ENCODE measurements at regions not wholly inside any gene's neighbourhood (a gene's known extent, or its start where the extent isn't known, plus 50 kb on each side); places are given as distances from the start of the nearest gene placed in this dataset.

DNA sequence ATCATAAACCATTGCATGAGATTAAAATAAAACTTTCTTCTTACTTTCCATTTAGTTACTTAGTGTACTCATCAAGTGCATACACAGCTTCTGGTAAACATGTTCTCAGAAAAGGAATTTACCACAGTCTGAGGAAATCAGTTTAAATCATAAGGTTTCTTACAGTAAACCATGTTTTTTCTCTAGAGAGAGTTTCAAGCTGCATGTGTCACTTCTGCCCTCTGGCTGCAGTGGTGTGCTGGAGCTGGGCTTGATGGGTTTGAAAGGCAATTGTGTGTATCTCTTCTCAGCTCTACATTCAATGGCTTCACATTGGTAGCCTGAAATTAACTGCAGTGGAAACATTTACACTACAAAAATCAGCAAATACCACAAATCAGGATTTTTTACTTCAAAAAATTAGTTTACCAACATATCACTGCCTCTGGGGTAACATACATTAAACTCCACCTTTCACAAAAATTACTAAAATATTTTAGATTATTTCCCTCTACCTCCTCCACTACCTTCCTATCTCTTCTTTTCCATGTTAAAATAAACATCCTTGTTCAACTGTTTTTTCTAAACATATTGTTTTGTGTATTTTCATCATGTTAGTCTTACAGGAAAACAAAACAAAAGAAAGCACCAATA lies 414.3 kb downstream of the ANXA1 start:
- TF ChIP-seq, protein P1, sequence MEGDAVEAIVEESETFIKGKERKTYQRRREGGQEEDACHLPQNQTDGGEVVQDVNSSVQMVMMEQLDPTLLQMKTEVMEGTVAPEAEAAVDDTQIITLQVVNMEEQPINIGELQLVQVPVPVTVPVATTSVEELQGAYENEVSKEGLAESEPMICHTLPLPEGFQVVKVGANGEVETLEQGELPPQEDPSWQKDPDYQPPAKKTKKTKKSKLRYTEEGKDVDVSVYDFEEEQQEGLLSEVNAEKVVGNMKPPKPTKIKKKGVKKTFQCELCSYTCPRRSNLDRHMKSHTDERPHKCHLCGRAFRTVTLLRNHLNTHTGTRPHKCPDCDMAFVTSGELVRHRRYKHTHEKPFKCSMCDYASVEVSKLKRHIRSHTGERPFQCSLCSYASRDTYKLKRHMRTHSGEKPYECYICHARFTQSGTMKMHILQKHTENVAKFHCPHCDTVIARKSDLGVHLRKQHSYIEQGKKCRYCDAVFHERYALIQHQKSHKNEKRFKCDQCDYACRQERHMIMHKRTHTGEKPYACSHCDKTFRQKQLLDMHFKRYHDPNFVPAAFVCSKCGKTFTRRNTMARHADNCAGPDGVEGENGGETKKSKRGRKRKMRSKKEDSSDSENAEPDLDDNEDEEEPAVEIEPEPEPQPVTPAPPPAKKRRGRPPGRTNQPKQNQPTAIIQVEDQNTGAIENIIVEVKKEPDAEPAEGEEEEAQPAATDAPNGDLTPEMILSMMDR (IDR thresholded peaks at IDR 0.05; ENCODE audit: control insufficient read depth, insufficient read depth, low read depth, low read length, missing control alignments): no peak
- H3K4me3 ChIP-seq (ENCODE audit: control insufficient read depth, low read depth, low read length): no peak overlapping the region
- no peak for DNase-seq (ENCODE audit: low read depth)

GRCh38 chr9:73566627-73567026 lies 415.0 kb downstream of the ANXA1 start:
- no peak overlapping the region for H3K4me3 ChIP-seq (ENCODE audit: control insufficient read depth, low read depth, low read length)
- DNase-seq (ENCODE audit: low read depth): no peak
- TF ChIP-seq, protein P1 (IDR thresholded peaks at IDR 0.05; ENCODE audit: control insufficient read depth, insufficient read depth, low read depth, low read length, missing control alignments): no peak

- no peak overlapping the region for H3K4me3 ChIP-seq (ENCODE audit: control insufficient read depth, low read depth, low read length)
- TF ChIP-seq, protein P1 (IDR thresholded peaks at IDR 0.05; ENCODE audit: control insufficient read depth, insufficient read depth, low read depth, low read length, missing control alignments): no peak
- DNase-seq (ENCODE audit: low read depth): no peak
These were observed 421.6 kb downstream of the ANXA1 start for GRCh38 chr9:73573235-73573634.

- no peak overlapping the region for H3K4me3 ChIP-seq (ENCODE audit: control insufficient read depth, low read depth, low read length)
- TF ChIP-seq, protein P1 (IDR thresholded peaks at IDR 0.05; ENCODE audit: control insufficient read depth, insufficient read depth, low read depth, low read length, missing control alignments): no peak
- DNase-seq (ENCODE audit: low read depth): no peak
These were observed 423.7 kb downstream of the ANXA1 start for GRCh38 chr9:73575101-73576060.

DNA sequence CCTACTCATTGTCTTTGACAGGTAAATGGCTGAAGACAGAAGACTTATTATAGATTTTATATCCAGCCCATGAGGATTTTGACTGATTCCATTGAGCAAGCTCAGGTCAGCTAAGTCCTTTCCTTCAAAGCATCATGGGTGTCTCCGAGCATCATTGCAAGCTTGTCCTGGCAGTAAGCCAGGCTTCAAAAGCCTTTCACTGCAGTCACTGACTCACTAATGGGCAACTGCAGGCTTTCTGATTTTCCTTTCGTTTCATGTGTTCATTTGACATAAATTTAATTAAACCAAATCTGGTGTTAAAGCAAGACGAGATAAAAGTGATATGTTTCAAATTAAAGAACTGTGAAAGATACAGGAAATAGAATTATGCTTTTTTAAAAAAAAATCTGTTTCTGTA lies 426.2 kb downstream of the ANXA1 start:
- TF ChIP-seq, protein P1 (IDR thresholded peaks at IDR 0.05; ENCODE audit: control insufficient read depth, insufficient read depth, low read depth, low read length, missing control alignments): no peak
- no peak overlapping the region for H3K4me3 ChIP-seq (ENCODE audit: control insufficient read depth, low read depth, low read length)
- DNase-seq (ENCODE audit: low read depth): no peak

GRCh38 chr9:73579823-73580222 lies 428.2 kb downstream of the ANXA1 start:
- H3K4me3 ChIP-seq (ENCODE audit: control insufficient read depth, low read depth, low read length): no peak overlapping the region
- TF ChIP-seq, protein P1 (IDR thresholded peaks at IDR 0.05; ENCODE audit: control insufficient read depth, insufficient read depth, low read depth, low read length, missing control alignments): no peak
- DNase-seq (ENCODE audit: low read depth): no peak

All from AG09309 (cell line).